ENCODE measurements at regions not wholly inside any gene's neighbourhood (a gene's known extent, or its start where the extent isn't known, plus 50 kb on each side); places are given as distances from the start of the nearest gene placed in this dataset.

GRCh38 chr5:14090755-14091154 lies 52.4 kb upstream of the TRIO start:
- no peak for DNase-seq

- DNase-seq = no peak
Observed at GRCh38 chr5:14090290-14090689, 52.9 kb upstream of the TRIO start.

- no peak for DNase-seq
Observed at GRCh38 chr5:14089198-14089597, 53.9 kb upstream of the TRIO start.

GRCh38 chr5:14086261-14086660 lies 56.9 kb upstream of the TRIO start:
- no peak for DNase-seq

- no peak for DNase-seq
Observed at GRCh38 chr5:14082973-14083372, 60.2 kb upstream of the TRIO start.

GRCh38 chr5:14082523-14082922 lies 60.6 kb upstream of the TRIO start:
- DNase-seq = no peak

- no peak for DNase-seq
Observed at GRCh38 chr5:14081791-14082190, 61.4 kb upstream of the TRIO start.

GRCh38 chr5:14078716-14079115 lies 64.4 kb upstream of the TRIO start:
- no peak for DNase-seq

- DNase-seq = no peak
Observed at GRCh38 chr5:14077501-14077900, 65.6 kb upstream of the TRIO start.

GRCh38 chr5:14076561-14076960 lies 66.6 kb upstream of the TRIO start:
- no peak for DNase-seq

- no peak for DNase-seq
Observed at GRCh38 chr5:14075937-14076336, 67.2 kb upstream of the TRIO start.

GRCh38 chr5:14071433-14071832 lies 71.7 kb upstream of the TRIO start:
- no peak for DNase-seq

GRCh38 chr5:14069021-14069420 lies 74.1 kb upstream of the TRIO start:
- no peak for DNase-seq

- no peak for DNase-seq
Observed at GRCh38 chr5:14068136-14068535, 75.0 kb upstream of the TRIO start.

GRCh38 chr5:14066326-14066725 lies 76.8 kb upstream of the TRIO start:
- DNase-seq = no peak

GRCh38 chr5:14064841-14065240 lies 78.3 kb upstream of the TRIO start:
- DNase-seq = no peak

GRCh38 chr5:14063691-14064090 lies 79.5 kb upstream of the TRIO start:
- no peak for DNase-seq

GRCh38 chr5:14063138-14063537 lies 80.0 kb upstream of the TRIO start:
- no peak for DNase-seq

- no peak for DNase-seq
Observed at GRCh38 chr5:14062178-14062577, 81.0 kb upstream of the TRIO start.

- DNase-seq = no peak
Observed at GRCh38 chr5:14061106-14061505, 82.0 kb upstream of the TRIO start.

GRCh38 chr5:14060218-14060617 lies 82.9 kb upstream of the TRIO start:
- no peak for DNase-seq

- DNase-seq = no peak
Observed at GRCh38 chr5:14059810-14060209, 83.3 kb upstream of the TRIO start.

- DNase-seq = no peak
Observed at GRCh38 chr5:14057289-14057688, 85.9 kb upstream of the TRIO start.

- no peak for DNase-seq
Observed at GRCh38 chr5:14056039-14056438, 87.1 kb upstream of the TRIO start.

GRCh38 chr5:14054965-14055963 lies 87.9 kb upstream of the TRIO start:
- DNase-seq = no peak

Data from activated CD4-positive, alpha-beta T cell treated with anti-CD3 and anti-CD28 coated beads, Interleukin-2, Interleukin-6, amounts not matched to agents 100 ng/mL and 50 ng/mL, durations not matched to agents 16 hours and 8 hours (primary cell).